Fibroblast of lung (primary cell): ENCODE measurements at regions not wholly inside any gene's neighbourhood (a gene's known extent, or its start where the extent isn't known, plus 50 kb on each side); places are given as distances from the start of the nearest gene placed in this dataset.

ENCODE experiments used
- CTCF ChIP-seq, 2 donors: IDR thresholded peaks in 1 of 2; conservative IDR thresholded peaks in 1 of 2; 1 replicate in 1 of 2; 2 replicates in 1 of 2; pipeline ENCODE4 v1.5.1; 2011 to 2012; ENCODE audit warnings: low read length in 2 of 2, control low read depth in 1 of 2, inconsistent platforms in 1 of 2, low read depth in 1 of 2, mild to moderate bottlenecking in 1 of 2
- EZH2 ChIP-seq: IDR thresholded peaks from 2 replicates; pipeline ENCODE4 v1.5.1; 2012; ENCODE audit warnings: low read length, control low read depth, mild to moderate bottlenecking; ENCODE audit errors: missing control alignments

GRCh38 chr13:57857945-57858344, 226.4 kb downstream of the PCDH17 start:
- TF ChIP-seq CTCF (conservative IDR thresholded peaks at IDR 0.05 in 1 of 2, IDR thresholded peaks at IDR 0.05 in 1 of 2; ENCODE audit: low read depth in 1 of 2, low read length in 2 of 2) (no peak), EZH2 (no peak)
